H9 (cell line): ENCODE measurements at regions not wholly inside any gene's neighbourhood (a gene's known extent, or its start where the extent isn't known, plus 50 kb on each side); places are given as distances from the start of the nearest gene placed in this dataset.

ENCODE experiments used
- DNase-seq: peaks from one replicate; pipeline ENCODE4 v3.0.0-alpha.2; 2017
- H2AFZ ChIP-seq: one replicate; pipeline ENCODE4 v1.6.1; 2013; ENCODE audit warnings: mild to moderate bottlenecking, low read length, control low read depth, moderate library complexity
- H2AK5ac ChIP-seq: 2 replicates; pipeline ENCODE4 v1.6.1; 2013; ENCODE audit warnings: low read length, control low read depth, mixed read lengths; ENCODE audit not compliant: insufficient read length
- H2BK120ac ChIP-seq: one replicate; pipeline ENCODE4 v1.6.1; 2013; ENCODE audit warnings: low read depth, mild to moderate bottlenecking, low read length, control low read depth, inconsistent platforms; ENCODE audit not compliant: poor library complexity, severe bottlenecking
- H2BK12ac ChIP-seq: 2 replicates; pipeline ENCODE4 v1.6.1; 2013; ENCODE audit warnings: low read length, control low read depth, mixed read lengths, low read depth; ENCODE audit not compliant: insufficient read length
- H2BK15ac ChIP-seq: 2 replicates; pipeline ENCODE4 v1.6.1; 2013; ENCODE audit warnings: low read depth, low read length, control low read depth
- H2BK20ac ChIP-seq: one replicate; pipeline ENCODE4 v1.6.1; 2013; ENCODE audit warnings: low read depth, mild to moderate bottlenecking, low read length, control low read depth, inconsistent platforms; ENCODE audit not compliant: poor library complexity, severe bottlenecking
- H2BK5ac ChIP-seq: 2 replicates; pipeline ENCODE4 v1.6.1; 2013; ENCODE audit warnings: low read length, control low read depth, mixed read lengths; ENCODE audit not compliant: insufficient read length
- H3K14ac ChIP-seq: 2 replicates; pipeline ENCODE4 v1.6.1; 2013; ENCODE audit warnings: low read length, control low read depth; ENCODE audit not compliant: insufficient read depth
- H3K18ac ChIP-seq: 2 replicates; pipeline ENCODE4 v1.6.1; 2013; ENCODE audit warnings: low read depth, mild to moderate bottlenecking, mixed read lengths, low read length, control low read depth; ENCODE audit not compliant: insufficient read length
- H3K23ac ChIP-seq: 2 replicates; pipeline ENCODE4 v1.6.1; 2013; ENCODE audit warnings: low read length, control low read depth, mixed read lengths, low read depth; ENCODE audit not compliant: insufficient read length
- H3K23me2 ChIP-seq: 2 replicates; pipeline ENCODE4 v1.6.1; 2013; ENCODE audit warnings: low read depth, mild to moderate bottlenecking, mixed read lengths, low read length, control low read depth; ENCODE audit not compliant: insufficient read length, poor library complexity, severe bottlenecking
- H3K27ac ChIP-seq: 2 replicates; pipeline ENCODE4 v1.5.1; 2013; ENCODE audit warnings: low read length, control low read depth, mixed read lengths, low read depth; ENCODE audit not compliant: insufficient read length
- H3K27me3 ChIP-seq: 2 replicates; pipeline ENCODE4 v1.6.1; 2013; ENCODE audit warnings: low read length, control low read depth, inconsistent platforms; ENCODE audit not compliant: insufficient read depth
- H3K4ac ChIP-seq: 2 replicates; pipeline ENCODE4 v1.6.1; 2013; ENCODE audit warnings: low read depth, mild to moderate bottlenecking, control low read depth, inconsistent platforms, low read length, moderate library complexity
- H3K4me1 ChIP-seq: 2 replicates; pipeline ENCODE4 v1.6.1; 2013; ENCODE audit warnings: low read length, control low read depth, inconsistent platforms; ENCODE audit not compliant: insufficient read depth
- H3K4me2 ChIP-seq: 2 replicates; pipeline ENCODE4 v1.6.1; 2013; ENCODE audit warnings: low read length, control low read depth, mixed read lengths; ENCODE audit not compliant: insufficient read length, insufficient read depth
- H3K56ac ChIP-seq: 2 replicates; pipeline ENCODE4 v1.6.1; 2013; ENCODE audit warnings: low read depth, mild to moderate bottlenecking, mixed read lengths, low read length, control low read depth; ENCODE audit not compliant: insufficient read length
- H3K79me1 ChIP-seq: 2 replicates; pipeline ENCODE4 v1.6.1; 2013; ENCODE audit warnings: low read depth, mild to moderate bottlenecking, moderate library complexity, low read length, control low read depth, inconsistent platforms; ENCODE audit not compliant: insufficient read depth, poor library complexity, severe bottlenecking
- H3K79me2 ChIP-seq: 2 replicates; pipeline ENCODE4 v1.6.1; 2013; ENCODE audit warnings: low read length, control low read depth, inconsistent platforms; ENCODE audit not compliant: insufficient read depth
- H3K9ac ChIP-seq: 2 replicates; pipeline ENCODE4 v1.6.1; 2013; ENCODE audit warnings: low read length, control low read depth, mixed read lengths; ENCODE audit not compliant: insufficient read length; ENCODE audit errors: extremely low read depth
- H3K9me3 ChIP-seq: one replicate; pipeline ENCODE4 v1.6.1; 2013; ENCODE audit warnings: low read depth, low read length, inconsistent platforms; ENCODE audit not compliant: control insufficient read depth
- H3T11ph ChIP-seq: one replicate; pipeline ENCODE4 v1.6.1; 2013; ENCODE audit warnings: mild to moderate bottlenecking, low read length, control low read depth, inconsistent platforms
- H4K20me1 ChIP-seq: one replicate; pipeline ENCODE4 v1.6.1; 2013; ENCODE audit not compliant: control insufficient read depth, insufficient read length, insufficient read depth
- H4K5ac ChIP-seq: 2 replicates; pipeline ENCODE4 v1.6.1; 2013; ENCODE audit warnings: low read depth, mild to moderate bottlenecking, mixed read lengths, low read length, control low read depth; ENCODE audit not compliant: insufficient read length
- H4K8ac ChIP-seq: replicated peaks from 2 replicates; pipeline ENCODE4 v1.6.1; 2013; ENCODE audit warnings: low read length, control low read depth, mixed read lengths, low read depth; ENCODE audit not compliant: insufficient read length
- H4K91ac ChIP-seq: 2 replicates; pipeline ENCODE4 v1.6.1; 2013; ENCODE audit warnings: low read depth, mild to moderate bottlenecking, moderate library complexity, mixed read lengths, low read length, control low read depth; ENCODE audit not compliant: insufficient read length
- H3K27ac Mint-ChIP-seq, 3 experiments: 2 replicates in 2 of 3; 3 replicates in 1 of 3; pipeline ENCODE4 v1.8.0; 2020 to 2021; ENCODE audit warnings: mixed read lengths in 3 of 3, mild to moderate bottlenecking in 1 of 3, moderate library complexity in 1 of 3
- H3K27me3 Mint-ChIP-seq: 2 replicates; pipeline ENCODE4 v1.8.0; 2021; ENCODE audit warnings: low read depth, mild to moderate bottlenecking, moderate library complexity, mixed read lengths
- H3K36me3 Mint-ChIP-seq, 3 experiments: 2 replicates in 2 of 3; 3 replicates in 1 of 3; pipeline ENCODE4 v1.8.0; 2020 to 2021; ENCODE audit warnings: low read depth in 3 of 3, mixed read lengths in 3 of 3; ENCODE audit not compliant: insufficient read depth in 1 of 3
- H3K4me1 Mint-ChIP-seq, 2 experiments: 2 replicates each; pipeline ENCODE4 v1.8.0; 2020; ENCODE audit warnings: mixed read lengths in 2 of 2
- H3K4me3 Mint-ChIP-seq, 2 experiments: 2 replicates in 1 of 2; 3 replicates in 1 of 2; pipeline ENCODE4 v1.8.0; 2020 to 2021; ENCODE audit warnings: mild to moderate bottlenecking in 2 of 2, mixed read lengths in 2 of 2, moderate library complexity in 1 of 2
- H3K9me3 Mint-ChIP-seq, 2 experiments: 2 replicates in 1 of 2; 3 replicates in 1 of 2; pipeline ENCODE4 v1.8.0; 2020; ENCODE audit warnings: mild to moderate bottlenecking in 2 of 2, mixed read lengths in 2 of 2, moderate library complexity in 1 of 2
- WGBS: extraction: QIAGEN DNeasy Blood & Tissue Kit; methylation state at CpG from one replicate; pipeline ENCODE4 v1.1.7; 2013; ENCODE audit warnings: missing lambda C conversion rate, low lambda C conversion rate, mixed read lengths; ENCODE audit not compliant: insufficient read length; ENCODE audit errors: extremely low coverage; 5-methylcytosine and 5-hydroxymethylcytosine counted together
- TF ChIP-seq, protein P1 (sequence below): fragments of 200-600 bp; sonication (generic); conservative IDR thresholded peaks from 3 replicates; pipeline ENCODE4 v1.8.0; 2021; ENCODE audit warnings: antibody characterized with exemption, mild to moderate bottlenecking

- H3K27me3 Mint-ChIP-seq = no peaks in the 10 kb centered on the region
- no peaks in the 10 kb centered on the region for H3K4me1 ChIP-seq
- H4K5ac ChIP-seq = no peak overlapping the region
- no peak overlapping the region for H2AFZ ChIP-seq
- no peak overlapping the region for H3K27ac ChIP-seq
- H2BK12ac ChIP-seq = no peak overlapping the region
- H3K56ac ChIP-seq = no peak overlapping the region
- TF ChIP-seq, protein P1, sequence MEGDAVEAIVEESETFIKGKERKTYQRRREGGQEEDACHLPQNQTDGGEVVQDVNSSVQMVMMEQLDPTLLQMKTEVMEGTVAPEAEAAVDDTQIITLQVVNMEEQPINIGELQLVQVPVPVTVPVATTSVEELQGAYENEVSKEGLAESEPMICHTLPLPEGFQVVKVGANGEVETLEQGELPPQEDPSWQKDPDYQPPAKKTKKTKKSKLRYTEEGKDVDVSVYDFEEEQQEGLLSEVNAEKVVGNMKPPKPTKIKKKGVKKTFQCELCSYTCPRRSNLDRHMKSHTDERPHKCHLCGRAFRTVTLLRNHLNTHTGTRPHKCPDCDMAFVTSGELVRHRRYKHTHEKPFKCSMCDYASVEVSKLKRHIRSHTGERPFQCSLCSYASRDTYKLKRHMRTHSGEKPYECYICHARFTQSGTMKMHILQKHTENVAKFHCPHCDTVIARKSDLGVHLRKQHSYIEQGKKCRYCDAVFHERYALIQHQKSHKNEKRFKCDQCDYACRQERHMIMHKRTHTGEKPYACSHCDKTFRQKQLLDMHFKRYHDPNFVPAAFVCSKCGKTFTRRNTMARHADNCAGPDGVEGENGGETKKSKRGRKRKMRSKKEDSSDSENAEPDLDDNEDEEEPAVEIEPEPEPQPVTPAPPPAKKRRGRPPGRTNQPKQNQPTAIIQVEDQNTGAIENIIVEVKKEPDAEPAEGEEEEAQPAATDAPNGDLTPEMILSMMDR = no peak
- no peaks in the 10 kb centered on the region for H3K79me1 ChIP-seq
- no peak overlapping the region for H2AK5ac ChIP-seq
- no peak overlapping the region for H2BK120ac ChIP-seq
- H3K27me3 ChIP-seq = no peaks in the 10 kb centered on the region
- H3K79me2 ChIP-seq = no peaks in the 10 kb centered on the region
- H3K9me3 Mint-ChIP-seq = no peaks in the 10 kb centered on the region; a peak in 2 of 5 replicates
- H3K18ac ChIP-seq = no peak overlapping the region
- no peak overlapping the region for H2BK5ac ChIP-seq
- no peak overlapping the region for H3T11ph ChIP-seq
- no peak overlapping the region for H3K4me2 ChIP-seq
- H3K4me1 Mint-ChIP-seq = peaks cover 11 to 15% of the 10 kb centered on the region in 2 experiments
- no peak overlapping the region for H3K4me3 Mint-ChIP-seq
- H3K27ac Mint-ChIP-seq = no peak overlapping the region
- no peaks in the 10 kb centered on the region for H4K20me1 ChIP-seq
- DNase-seq = no peak
- H2BK20ac ChIP-seq = no peak overlapping the region
- no peaks in the 10 kb centered on the region for H3K36me3 Mint-ChIP-seq
- no CpG with 5 or more reads among the region's 7 CpGs for WGBS
- H2BK15ac ChIP-seq = no peak overlapping the region
- no peak overlapping the region for H3K23ac ChIP-seq
- H3K23me2 ChIP-seq = no peaks in the 10 kb centered on the region
- H4K8ac ChIP-seq = no peak overlapping the region
- no peaks in the 10 kb centered on the region for H3K9me3 ChIP-seq
- H3K9ac ChIP-seq = no peak overlapping the region
- H3K4ac ChIP-seq = no peak overlapping the region
- H4K91ac ChIP-seq = no peak overlapping the region
- no peak overlapping the region for H3K14ac ChIP-seq
Measured at GRCh38 chr1:208643005-208643597, 398.9 kb upstream of the PLXNA2 start.
